ENCODE measurements at regions not wholly inside any gene's neighbourhood (a gene's known extent, or its start where the extent isn't known, plus 50 kb on each side); places are given as distances from the start of the nearest gene placed in this dataset.
A peak's percentile ranks its signal among the peaks of the same experiment; 100 is the strongest.

DNA sequence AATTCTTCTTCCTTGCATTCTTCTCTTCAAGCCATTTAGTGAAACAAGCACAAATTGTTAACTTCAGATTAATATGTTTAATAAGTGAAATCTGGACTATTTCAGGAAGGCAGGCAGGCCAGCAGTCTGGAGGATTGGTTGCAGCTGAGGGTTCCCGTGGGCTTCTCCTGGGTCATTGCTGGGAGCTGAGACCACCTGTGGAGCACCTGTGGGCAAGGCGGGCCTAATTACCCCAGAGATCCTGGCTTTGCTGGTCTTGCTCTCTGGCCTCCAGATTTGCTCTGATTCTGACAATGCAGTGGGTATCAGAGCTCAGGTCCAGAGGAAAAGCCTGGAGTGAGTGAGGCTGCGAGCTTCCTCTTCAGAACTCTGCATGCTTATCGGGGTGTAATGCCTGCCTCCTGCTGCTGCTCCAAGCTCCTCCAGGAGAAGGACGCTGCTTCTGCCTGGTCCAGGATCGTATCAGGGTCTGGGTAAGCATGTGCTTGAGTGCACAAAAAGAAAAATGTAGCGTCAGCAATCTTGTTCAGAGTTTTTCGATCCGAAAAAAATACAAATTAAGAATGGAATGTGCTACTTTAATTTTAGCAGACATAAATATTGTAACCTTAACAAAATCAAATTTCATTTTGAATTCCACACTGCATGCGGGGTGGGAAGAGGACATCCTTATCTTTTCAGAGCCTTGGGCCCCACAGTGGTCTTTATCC is 93.8 kb downstream of the TMEM30B start:
- Histone ChIP-seq H3K36me3 (ENCODE audit: insufficient read depth) (no peaks in the 10 kb centered on the region), H3K4me1 (ENCODE audit: insufficient read depth) (peaks cover 24% of the 10 kb centered on the region), H3K27me3 (ENCODE audit: insufficient read depth) (no peaks in the 10 kb centered on the region), H2AFZ (no peak overlapping the region), H3K4me3 (no peak overlapping the region), H3F3A (replicated peaks; ENCODE audit: low read depth) (no peaks in the 10 kb centered on the region), H3K9me2 (ENCODE audit: insufficient read depth) (no peaks in the 10 kb centered on the region; the same call in 1 of the 2 replicates), H3K27ac (ENCODE audit: low read depth) (no peak overlapping the region), H3K4me2 (0 out of 2 replicates have a peak overlapping the region, but pooled peaks have one; percentile 63), H3K79me2 (replicated peaks; ENCODE audit: insufficient read depth) (no peaks in the 10 kb centered on the region), H4K20me1 (replicated peaks; ENCODE audit: insufficient read depth) (no peaks in the 10 kb centered on the region)
- peaks cover 36% of the 10 kb centered on the region for H3K4me1 Mint-ChIP-seq
- no peak for TF ChIP-seq ZNF331 (CRISPR knock-in tag; IDR thresholded peaks at IDR 0.05; ENCODE audit: low read depth)
- TF ChIP-seq ZNF114 (CRISPR knock-in tag; IDR thresholded peaks at IDR 0.05) = no peak
- no peak for TF ChIP-seq POLR2AphosphoS5 (IDR thresholded peaks at IDR 0.05; ENCODE audit: low read depth)
- TF ChIP-seq EZH2phosphoT487 (IDR thresholded peaks at IDR 0.05; ENCODE audit: unreplicated experiment) = no peak
- TF ChIP-seq, protein P1, sequence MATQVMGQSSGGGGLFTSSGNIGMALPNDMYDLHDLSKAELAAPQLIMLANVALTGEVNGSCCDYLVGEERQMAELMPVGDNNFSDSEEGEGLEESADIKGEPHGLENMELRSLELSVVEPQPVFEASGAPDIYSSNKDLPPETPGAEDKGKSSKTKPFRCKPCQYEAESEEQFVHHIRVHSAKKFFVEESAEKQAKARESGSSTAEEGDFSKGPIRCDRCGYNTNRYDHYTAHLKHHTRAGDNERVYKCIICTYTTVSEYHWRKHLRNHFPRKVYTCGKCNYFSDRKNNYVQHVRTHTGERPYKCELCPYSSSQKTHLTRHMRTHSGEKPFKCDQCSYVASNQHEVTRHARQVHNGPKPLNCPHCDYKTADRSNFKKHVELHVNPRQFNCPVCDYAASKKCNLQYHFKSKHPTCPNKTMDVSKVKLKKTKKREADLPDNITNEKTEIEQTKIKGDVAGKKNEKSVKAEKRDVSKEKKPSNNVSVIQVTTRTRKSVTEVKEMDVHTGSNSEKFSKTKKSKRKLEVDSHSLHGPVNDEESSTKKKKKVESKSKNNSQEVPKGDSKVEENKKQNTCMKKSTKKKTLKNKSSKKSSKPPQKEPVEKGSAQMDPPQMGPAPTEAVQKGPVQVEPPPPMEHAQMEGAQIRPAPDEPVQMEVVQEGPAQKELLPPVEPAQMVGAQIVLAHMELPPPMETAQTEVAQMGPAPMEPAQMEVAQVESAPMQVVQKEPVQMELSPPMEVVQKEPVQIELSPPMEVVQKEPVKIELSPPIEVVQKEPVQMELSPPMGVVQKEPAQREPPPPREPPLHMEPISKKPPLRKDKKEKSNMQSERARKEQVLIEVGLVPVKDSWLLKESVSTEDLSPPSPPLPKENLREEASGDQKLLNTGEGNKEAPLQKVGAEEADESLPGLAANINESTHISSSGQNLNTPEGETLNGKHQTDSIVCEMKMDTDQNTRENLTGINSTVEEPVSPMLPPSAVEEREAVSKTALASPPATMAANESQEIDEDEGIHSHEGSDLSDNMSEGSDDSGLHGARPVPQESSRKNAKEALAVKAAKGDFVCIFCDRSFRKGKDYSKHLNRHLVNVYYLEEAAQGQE (IDR thresholded peaks at IDR 0.05; ENCODE audit: unreplicated experiment) = no peak
- TF ChIP-seq JUNB (IDR thresholded peaks at IDR 0.05; ENCODE audit: unreplicated experiment) = no peak
- no peak for TF ChIP-seq EZH2 (IDR thresholded peaks at IDR 0.05; ENCODE audit: low read depth, unreplicated experiment)
- TF ChIP-seq, protein P2, sequence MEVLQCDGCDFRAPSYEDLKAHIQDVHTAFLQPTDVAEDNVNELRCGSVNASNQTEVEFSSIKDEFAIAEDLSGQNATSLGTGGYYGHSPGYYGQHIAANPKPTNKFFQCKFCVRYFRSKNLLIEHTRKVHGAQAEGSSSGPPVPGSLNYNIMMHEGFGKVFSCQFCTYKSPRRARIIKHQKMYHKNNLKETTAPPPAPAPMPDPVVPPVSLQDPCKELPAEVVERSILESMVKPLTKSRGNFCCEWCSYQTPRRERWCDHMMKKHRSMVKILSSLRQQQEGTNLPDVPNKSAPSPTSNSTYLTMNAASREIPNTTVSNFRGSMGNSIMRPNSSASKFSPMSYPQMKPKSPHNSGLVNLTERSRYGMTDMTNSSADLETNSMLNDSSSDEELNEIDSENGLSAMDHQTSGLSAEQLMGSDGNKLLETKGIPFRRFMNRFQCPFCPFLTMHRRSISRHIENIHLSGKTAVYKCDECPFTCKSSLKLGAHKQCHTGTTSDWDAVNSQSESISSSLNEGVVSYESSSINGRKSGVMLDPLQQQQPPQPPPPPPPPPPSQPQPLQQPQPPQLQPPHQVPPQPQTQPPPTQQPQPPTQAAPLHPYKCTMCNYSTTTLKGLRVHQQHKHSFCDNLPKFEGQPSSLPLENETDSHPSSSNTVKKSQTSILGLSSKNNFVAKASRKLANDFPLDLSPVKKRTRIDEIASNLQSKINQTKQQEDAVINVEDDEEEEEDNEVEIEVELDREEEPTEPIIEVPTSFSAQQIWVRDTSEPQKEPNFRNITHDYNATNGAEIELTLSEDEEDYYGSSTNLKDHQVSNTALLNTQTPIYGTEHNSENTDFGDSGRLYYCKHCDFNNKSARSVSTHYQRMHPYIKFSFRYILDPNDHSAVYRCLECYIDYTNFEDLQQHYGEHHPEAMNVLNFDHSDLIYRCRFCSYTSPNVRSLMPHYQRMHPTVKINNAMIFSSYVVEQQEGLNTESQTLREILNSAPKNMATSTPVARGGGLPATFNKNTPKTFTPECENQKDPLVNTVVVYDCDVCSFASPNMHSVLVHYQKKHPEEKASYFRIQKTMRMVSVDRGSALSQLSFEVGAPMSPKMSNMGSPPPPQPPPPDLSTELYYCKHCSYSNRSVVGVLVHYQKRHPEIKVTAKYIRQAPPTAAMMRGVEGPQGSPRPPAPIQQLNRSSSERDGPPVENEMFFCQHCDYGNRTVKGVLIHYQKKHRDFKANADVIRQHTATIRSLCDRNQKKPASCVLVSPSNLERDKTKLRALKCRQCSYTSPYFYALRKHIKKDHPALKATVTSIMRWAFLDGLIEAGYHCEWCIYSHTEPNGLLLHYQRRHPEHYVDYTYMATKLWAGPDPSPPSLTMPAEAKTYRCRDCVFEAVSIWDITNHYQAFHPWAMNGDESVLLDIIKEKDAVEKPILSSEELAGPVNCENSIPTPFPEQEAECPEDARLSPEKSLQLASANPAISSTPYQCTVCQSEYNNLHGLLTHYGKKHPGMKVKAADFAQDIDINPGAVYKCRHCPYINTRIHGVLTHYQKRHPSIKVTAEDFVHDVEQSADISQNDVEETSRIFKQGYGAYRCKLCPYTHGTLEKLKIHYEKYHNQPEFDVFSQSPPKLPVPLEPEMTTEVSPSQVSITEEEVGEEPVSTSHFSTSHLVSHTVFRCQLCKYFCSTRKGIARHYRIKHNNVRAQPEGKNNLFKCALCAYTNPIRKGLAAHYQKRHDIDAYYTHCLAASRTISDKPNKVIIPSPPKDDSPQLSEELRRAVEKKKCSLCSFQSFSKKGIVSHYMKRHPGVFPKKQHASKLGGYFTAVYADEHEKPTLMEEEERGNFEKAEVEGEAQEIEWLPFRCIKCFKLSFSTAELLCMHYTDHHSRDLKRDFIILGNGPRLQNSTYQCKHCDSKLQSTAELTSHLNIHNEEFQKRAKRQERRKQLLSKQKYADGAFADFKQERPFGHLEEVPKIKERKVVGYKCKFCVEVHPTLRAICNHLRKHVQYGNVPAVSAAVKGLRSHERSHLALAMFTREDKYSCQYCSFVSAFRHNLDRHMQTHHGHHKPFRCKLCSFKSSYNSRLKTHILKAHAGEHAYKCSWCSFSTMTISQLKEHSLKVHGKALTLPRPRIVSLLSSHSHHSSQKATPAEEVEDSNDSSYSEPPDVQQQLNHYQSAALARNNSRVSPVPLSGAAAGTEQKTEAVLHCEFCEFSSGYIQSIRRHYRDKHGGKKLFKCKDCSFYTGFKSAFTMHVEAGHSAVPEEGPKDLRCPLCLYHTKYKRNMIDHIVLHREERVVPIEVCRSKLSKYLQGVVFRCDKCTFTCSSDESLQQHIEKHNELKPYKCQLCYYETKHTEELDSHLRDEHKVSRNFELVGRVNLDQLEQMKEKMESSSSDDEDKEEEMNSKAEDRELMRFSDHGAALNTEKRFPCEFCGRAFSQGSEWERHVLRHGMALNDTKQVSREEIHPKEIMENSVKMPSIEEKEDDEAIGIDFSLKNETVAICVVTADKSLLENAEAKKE (CRISPR knock-in tag; IDR thresholded peaks at IDR 0.05) = no peak
- no peak for TF ChIP-seq CREB1 (CRISPR knock-in tag; IDR thresholded peaks at IDR 0.05; ENCODE audit: low read depth)
- TF ChIP-seq STAT1 (IDR thresholded peaks at IDR 0.05; ENCODE audit: unreplicated experiment) = no peak
- no peaks in the 10 kb centered on the region for H3K36me3 Mint-ChIP-seq (ENCODE audit: low read depth)
- DNase-seq (ENCODE audit: low spot score) = no peak
- ATAC-seq = peak; percentile 7; the same call in 1 of the 3 replicates
- no peak overlapping the region for H3K4me3 Mint-ChIP-seq
- H3K9me3 Mint-ChIP-seq = no peaks in the 10 kb centered on the region
- peaks cover 5% of the 10 kb centered on the region for H3K27me3 Mint-ChIP-seq (ENCODE audit: insufficient read depth, low read depth, poor library complexity)
- no peak overlapping the region for H3K27ac Mint-ChIP-seq

All from GM23338 (cell line).